PC-9 (cell line): ENCODE measurements at regions not wholly inside any gene's neighbourhood (a gene's known extent, or its start where the extent isn't known, plus 50 kb on each side); places are given as distances from the start of the nearest gene placed in this dataset.

ENCODE experiments used
- BruUV-seq: library from RNA; stranded (reverse); fragments of 400-500 nt; replicated peaks from 2 replicates; lab custom pipeline; 2021; lab: Mats Ljungman, UMichigan
- CTCF ChIA-PET: fragments of 300-600 bp; sonication (Branson Sonifier 250); formaldehyde crosslinking; loops from one replicate; lab custom pipeline; 2022; ENCODE audit warnings: antibody characterized with exemption; lab: Charles Lee
- POLR2A ChIA-PET: fragments of 300-600 bp; sonication (Branson Sonifier 250); formaldehyde crosslinking; loops from one replicate; lab custom pipeline; 2022; ENCODE audit warnings: antibody characterized with exemption; ENCODE audit not compliant: unreplicated experiment; lab: Charles Lee
- DNase-seq, 2 experiments: peaks; one replicate each; pipeline versions ENCODE4 v3.0.0 to v3.0.0-alpha.2; 2015 to 2022; ENCODE audit warnings: mixed read lengths in 1 of 2
- H2AFZ ChIP-seq: fragments of 200-600 bp; sonication (generic); 2 replicates; pipeline ENCODE4 v1.8.1; 2017; ENCODE audit warnings: antibody characterized with exemption
- H3F3A ChIP-seq: fragments of 200-600 bp; sonication (generic); 2 replicates; pipeline ENCODE4 v1.8.1; 2017; ENCODE audit warnings: antibody characterized with exemption, mild to moderate bottlenecking, low read depth; ENCODE audit not compliant: insufficient read depth
- H3K27ac ChIP-seq: fragments of 200-600 bp; sonication (generic); 2 replicates; pipeline ENCODE4 v1.6.1; 2016; ENCODE audit warnings: mixed run types
- H3K27me3 ChIP-seq: fragments of 200-600 bp; sonication (generic); 2 replicates; pipeline ENCODE4 v1.6.1; 2016; ENCODE audit warnings: low read depth, mixed run types; ENCODE audit not compliant: insufficient read depth
- H3K36me3 ChIP-seq: fragments of 200-600 bp; sonication (generic); 2 replicates; pipeline ENCODE4 v1.6.1; 2016; ENCODE audit warnings: low read depth, mixed run types
- H3K4me1 ChIP-seq: fragments of 200-600 bp; sonication (generic); replicated peaks from 2 replicates; pipeline ENCODE4 v1.6.1; 2016; ENCODE audit warnings: mixed run types; ENCODE audit not compliant: insufficient read depth
- H3K4me2 ChIP-seq: fragments of 200-600 bp; sonication (generic); 2 replicates; pipeline ENCODE4 v1.6.1; 2017; ENCODE audit warnings: mixed run types
- H3K4me3 ChIP-seq: fragments of 200-600 bp; sonication (generic); 2 replicates; pipeline ENCODE4 v1.6.1; 2016; ENCODE audit warnings: mixed run types
- H3K79me2 ChIP-seq: fragments of 200-600 bp; sonication (generic); 2 replicates; pipeline ENCODE4 v1.6.1; 2017; ENCODE audit warnings: low read depth, mixed run types
- H3K9me2 ChIP-seq: fragments of 200-600 bp; sonication (generic); 2 replicates; pipeline ENCODE4 v1.8.1; 2017; ENCODE audit warnings: mild to moderate bottlenecking; ENCODE audit not compliant: insufficient read depth
- H3K9me3 ChIP-seq: fragments of 200-600 bp; sonication (generic); 2 replicates; pipeline ENCODE4 v1.8.1; 2016; ENCODE audit warnings: low read depth; ENCODE audit not compliant: insufficient read depth
- H4K20me1 ChIP-seq: fragments of 200-600 bp; sonication (generic); 2 replicates; pipeline ENCODE4 v1.8.1; 2017; ENCODE audit not compliant: insufficient read depth
- CTCF ChIP-seq: fragments of 200-600 bp; sonication (generic); conservative IDR thresholded peaks from 2 replicates; pipeline ENCODE4 v1.6.1; 2017; ENCODE audit warnings: mixed run types, antibody characterized with exemption, mild to moderate bottlenecking, moderate library complexity
- EZH2 ChIP-seq: fragments of 200-600 bp; sonication (generic); IDR thresholded peaks from 2 replicates; pipeline ENCODE4 v1.8.0; 2017; ENCODE audit warnings: antibody characterized with exemption, low read depth
- intact Hi-C: fragments of 100-400 bp; cut with micrococcal nuclease; formaldehyde crosslinking; loops from one replicate; pipeline ENCODE4 v1.10.0; 2022; ENCODE audit not compliant: unreplicated experiment

- Histone ChIP-seq H3K27me3 (no peaks in the 10 kb centered on the region), H4K20me1 (no peaks in the 10 kb centered on the region), H3K79me2 (no peaks in the 10 kb centered on the region), H3K4me2 (no peak overlapping the region), H3K9me2 (no peaks in the 10 kb centered on the region), H3K27ac (no peak overlapping the region), H3F3A (no peaks in the 10 kb centered on the region), H3K36me3 (no peaks in the 10 kb centered on the region), H3K9me3 (no peaks in the 10 kb centered on the region), H3K4me1 (no peaks in the 10 kb centered on the region), H3K4me3 (no peak overlapping the region), H2AFZ (no peak overlapping the region)
- ChIA-PET POLR2A (no interaction called here), CTCF (no interaction called here)
- no TSS peak for BruUV-seq
- intact Hi-C loops: no loop called here
- DNase-seq: no peak
- TF ChIP-seq EZH2 (no peak), CTCF (no peak)
These were observed 450.0 kb downstream of the NSUN3 start for GRCh38 chr3:94512876-94513275.

GRCh38 chr3:94513600-94513999, 450.7 kb downstream of the NSUN3 start:
- H3K27me3 ChIP-seq: no peaks in the 10 kb centered on the region
- no peaks in the 10 kb centered on the region for H3K9me3 ChIP-seq
- no TSS peak for BruUV-seq
- DNase-seq: no peak
- H3K4me1 ChIP-seq: no peaks in the 10 kb centered on the region
- no peak overlapping the region for H3K4me2 ChIP-seq
- CTCF ChIA-PET: no interaction called here
- TF ChIP-seq CTCF (no peak), EZH2 (no peak)
- POLR2A ChIA-PET: no interaction called here
- H3K27ac ChIP-seq: no peak overlapping the region
- no peaks in the 10 kb centered on the region for H3F3A ChIP-seq
- H3K9me2 ChIP-seq: no peaks in the 10 kb centered on the region
- H3K4me3 ChIP-seq: no peak overlapping the region
- no peaks in the 10 kb centered on the region for H3K36me3 ChIP-seq
- no peak overlapping the region for H2AFZ ChIP-seq
- intact Hi-C loops: no loop called here
- no peaks in the 10 kb centered on the region for H3K79me2 ChIP-seq
- H4K20me1 ChIP-seq: no peaks in the 10 kb centered on the region

DNA sequence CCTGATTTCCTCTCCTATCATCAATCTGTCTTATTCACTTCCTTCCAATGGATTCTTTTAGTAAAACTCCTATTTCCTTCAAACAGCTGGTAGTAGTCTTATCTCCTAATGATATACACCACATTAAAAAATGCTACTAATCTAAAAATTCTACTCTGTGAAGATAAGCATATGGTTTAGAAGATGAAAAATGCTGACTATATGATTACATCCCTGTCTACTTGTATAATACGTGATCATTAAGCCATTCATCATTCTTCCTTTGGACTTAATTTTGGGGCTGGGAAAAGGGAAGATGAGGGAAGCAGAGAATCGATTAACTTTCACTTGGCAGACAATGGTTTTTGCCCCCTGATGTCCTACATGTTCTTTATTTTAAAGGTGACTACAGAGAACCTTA, 453.1 kb downstream of the NSUN3 start:
- no peak for DNase-seq
- no peaks in the 10 kb centered on the region for H3K36me3 ChIP-seq
- no peaks in the 10 kb centered on the region for H3F3A ChIP-seq
- no peaks in the 10 kb centered on the region for H3K27me3 ChIP-seq
- H3K4me3 ChIP-seq: no peak overlapping the region
- no peaks in the 10 kb centered on the region for H3K9me2 ChIP-seq
- H3K4me1 ChIP-seq: no peaks in the 10 kb centered on the region
- H3K9me3 ChIP-seq: no peaks in the 10 kb centered on the region
- no peak overlapping the region for H3K27ac ChIP-seq
- CTCF ChIA-PET: no interaction called here
- no peak for TF ChIP-seq CTCF
- no peak for TF ChIP-seq EZH2
- H2AFZ ChIP-seq: no peak overlapping the region
- no peaks in the 10 kb centered on the region for H4K20me1 ChIP-seq
- intact Hi-C loops: no loop called here
- H3K79me2 ChIP-seq: no peaks in the 10 kb centered on the region
- no peak overlapping the region for H3K4me2 ChIP-seq
- POLR2A ChIA-PET: no interaction called here
- no TSS peak for BruUV-seq
